ENCODE measurements at regions not wholly inside any gene's neighbourhood (a gene's known extent, or its start where the extent isn't known, plus 50 kb on each side); places are given as distances from the start of the nearest gene placed in this dataset.
A peak's percentile ranks its signal among the peaks of the same experiment; 100 is the strongest.

DNA sequence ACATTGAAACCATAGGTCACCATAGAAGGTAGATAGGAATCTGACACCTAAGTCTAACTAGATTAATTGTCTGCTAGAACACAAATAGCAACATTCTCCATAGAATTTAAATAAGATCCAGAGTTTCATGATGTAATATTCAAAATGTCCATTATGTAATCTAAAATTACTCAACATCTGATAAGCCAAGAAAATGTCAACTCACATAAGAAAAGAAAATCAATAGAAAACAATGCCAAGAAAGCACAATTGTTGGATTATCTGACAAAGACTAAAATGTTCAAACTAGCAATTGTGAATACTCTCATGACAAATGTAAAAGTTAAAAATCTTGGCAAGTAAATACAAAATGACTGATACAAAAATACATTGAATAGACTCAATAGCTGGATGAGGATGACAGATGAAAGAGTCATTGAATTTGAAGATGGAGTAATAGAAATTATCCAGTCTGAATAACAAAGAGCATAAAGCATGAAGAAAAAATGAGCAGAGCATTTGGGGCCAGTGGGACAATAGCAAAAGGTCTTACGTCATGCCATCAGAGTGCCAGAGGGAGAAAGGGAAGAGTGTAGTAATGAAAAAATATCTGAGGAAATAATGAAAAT is 358.6 kb downstream of the METTL4 start:
- no peaks in the 10 kb centered on the region for H3K4me1 ChIP-seq (ENCODE audit: control extremely low read depth in 1 of 4, control insufficient read depth in 4 of 4, insufficient read depth in 4 of 4, low read length in 3 of 4)
- no peaks in the 10 kb centered on the region for H3K27me3 ChIP-seq (replicated peaks in 2 of 5; ENCODE audit: control insufficient read depth in 4 of 5, insufficient read depth in 5 of 5, low read length in 4 of 5)
- H3K36me3 ChIP-seq (ENCODE audit: control insufficient read depth in 4 of 4, insufficient read depth in 4 of 4, low read length in 3 of 4), result no peaks in the 10 kb centered on the region
- H3K27ac ChIP-seq (ENCODE audit: insufficient read depth in 1 of 2, low read depth in 1 of 2, low read length in 2 of 2, poor library complexity in 1 of 2, severe bottlenecking in 2 of 2), result no peak overlapping the region
- H3K9me3 ChIP-seq (ENCODE audit: control extremely low read depth in 1 of 5, control insufficient read depth in 4 of 5, insufficient read depth in 2 of 5, low read depth in 1 of 5, low read length in 4 of 5), result peaks cover 0 to 1% (median 0%) of the 10 kb centered on the region in 5 experiments
- ChIA-PET CTCF (no interaction called here), POLR2A (no interaction called here)
- no CpG with 5 or more reads among the region's 1 CpG for WGBS (ENCODE audit: insufficient coverage)
- no peak overlapping the region for H3K4me3 ChIP-seq (ENCODE audit: control insufficient read depth in 1 of 7, extremely low read depth in 1 of 7, insufficient read depth in 4 of 7, low read depth in 2 of 7, low read length in 6 of 7)
- no peak for DNase-seq

DNA sequence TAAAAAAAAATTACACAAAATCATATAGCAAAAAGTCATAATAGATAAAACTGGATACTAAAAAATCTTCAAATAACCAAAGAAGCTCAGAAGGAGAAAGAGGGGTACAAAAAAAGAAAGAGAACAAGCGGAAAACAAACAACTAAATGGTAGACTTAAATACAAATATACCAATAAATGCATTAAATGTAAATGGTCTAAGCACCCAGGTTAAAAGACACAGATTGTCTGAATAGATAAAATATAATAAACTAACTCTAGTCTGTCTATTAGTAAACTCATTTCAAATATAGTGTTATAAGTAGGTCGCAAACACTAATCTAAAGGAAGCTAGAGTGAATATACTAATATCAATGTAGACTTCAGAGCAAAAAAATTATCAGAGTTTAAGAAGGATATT is 357.4 kb downstream of the METTL4 start:
- Histone ChIP-seq H3K36me3 (ENCODE audit: control insufficient read depth in 4 of 4, insufficient read depth in 4 of 4, low read length in 3 of 4) (no peaks in the 10 kb centered on the region), H3K27ac (ENCODE audit: insufficient read depth in 1 of 2, low read depth in 1 of 2, low read length in 2 of 2, poor library complexity in 1 of 2, severe bottlenecking in 2 of 2) (no peak overlapping the region)
- WGBS (ENCODE audit: insufficient coverage), result no CpG with 5 or more reads among the region's 2 CpGs

DNA sequence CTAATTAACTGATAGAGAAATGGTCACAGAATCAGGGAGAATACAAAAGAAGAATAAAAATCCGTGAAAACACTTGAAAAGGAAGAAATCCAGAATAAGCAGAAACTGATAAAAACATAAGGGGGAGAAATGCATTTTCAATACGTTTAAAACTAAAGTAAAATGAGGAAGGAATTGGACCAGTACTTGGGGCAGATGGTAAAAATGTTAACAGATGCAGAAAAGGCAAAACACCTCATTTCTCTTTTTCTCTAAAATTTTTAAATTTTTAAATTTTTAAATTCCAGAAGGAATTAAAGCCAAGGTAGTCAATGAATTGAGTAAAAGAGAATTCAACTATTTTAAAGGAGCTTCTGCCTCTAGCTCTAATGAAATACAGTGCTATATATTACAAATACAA is 353.9 kb downstream of the METTL4 start:
- H3K27me3 ChIP-seq (replicated peaks in 2 of 5; ENCODE audit: control insufficient read depth in 4 of 5, insufficient read depth in 5 of 5, low read length in 4 of 5), result no peaks in the 10 kb centered on the region
- no peaks in the 10 kb centered on the region for H3K36me3 ChIP-seq (ENCODE audit: control insufficient read depth in 4 of 4, insufficient read depth in 4 of 4, low read length in 3 of 4)
- no peaks in the 10 kb centered on the region for H3K4me1 ChIP-seq (ENCODE audit: control extremely low read depth in 1 of 4, control insufficient read depth in 4 of 4, insufficient read depth in 4 of 4, low read length in 3 of 4)
- H3K9me3 ChIP-seq (ENCODE audit: control extremely low read depth in 1 of 5, control insufficient read depth in 4 of 5, insufficient read depth in 2 of 5, low read depth in 1 of 5, low read length in 4 of 5), result peaks cover 0 to 1% (median 0%) of the 10 kb centered on the region in 5 experiments
- CTCF ChIA-PET, result no interaction called here
- no peak for DNase-seq
- H3K4me3 ChIP-seq (ENCODE audit: control insufficient read depth in 1 of 7, extremely low read depth in 1 of 7, insufficient read depth in 4 of 7, low read depth in 2 of 7, low read length in 6 of 7), result no peak overlapping the region
- WGBS (ENCODE audit: insufficient coverage), result 0% methylated on average over 1 of the region's 2 CpGs
- no peak overlapping the region for H3K27ac ChIP-seq (ENCODE audit: insufficient read depth in 1 of 2, low read depth in 1 of 2, low read length in 2 of 2, poor library complexity in 1 of 2, severe bottlenecking in 2 of 2)
- POLR2A ChIA-PET, result no interaction called here

More for the DNA sequence above, 357.4 kb downstream of the METTL4 start:
- no peak for DNase-seq
- Histone ChIP-seq H3K4me3 (ENCODE audit: control insufficient read depth in 1 of 7, extremely low read depth in 1 of 7, insufficient read depth in 4 of 7, low read depth in 2 of 7, low read length in 6 of 7) (no peak overlapping the region), H3K27me3 (replicated peaks in 2 of 5; ENCODE audit: control insufficient read depth in 4 of 5, insufficient read depth in 5 of 5, low read length in 4 of 5) (no peaks in the 10 kb centered on the region), H3K9me3 (ENCODE audit: control extremely low read depth in 1 of 5, control insufficient read depth in 4 of 5, insufficient read depth in 2 of 5, low read depth in 1 of 5, low read length in 4 of 5) (peaks cover 0 to 1% (median 0%) of the 10 kb centered on the region in 5 experiments), H3K4me1 (ENCODE audit: control extremely low read depth in 1 of 4, control insufficient read depth in 4 of 4, insufficient read depth in 4 of 4, low read length in 3 of 4) (no peaks in the 10 kb centered on the region)
- ChIA-PET POLR2A (no interaction called here), CTCF (no interaction called here)

DNA sequence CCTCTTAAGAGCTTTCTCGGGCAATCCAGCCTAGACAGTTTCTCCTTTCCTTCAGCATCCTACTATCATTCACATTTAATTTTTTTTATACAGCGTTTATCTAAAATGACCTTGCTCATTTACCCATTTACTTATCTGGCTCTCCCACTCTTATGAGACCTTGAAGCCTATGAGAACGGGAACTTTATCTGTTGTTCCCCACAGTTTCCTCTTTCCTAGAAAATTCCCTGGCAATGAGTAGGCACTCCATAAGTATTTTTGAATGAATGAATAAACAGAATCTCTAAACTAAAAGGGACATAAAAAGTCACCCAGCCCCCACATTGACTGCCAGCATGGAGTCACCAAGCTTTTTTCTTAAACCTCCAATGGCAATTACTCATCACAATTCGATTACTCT is 353.2 kb downstream of the METTL4 start:
- no peaks in the 10 kb centered on the region for H3K36me3 ChIP-seq (ENCODE audit: control insufficient read depth in 4 of 4, insufficient read depth in 4 of 4, low read length in 3 of 4)
- ChIA-PET CTCF (no interaction called here), POLR2A (no interaction called here)
- 54% methylated on average over 3 of the region's 4 CpGs for WGBS (ENCODE audit: insufficient coverage)
- no peak overlapping the region for H3K4me3 ChIP-seq (ENCODE audit: control insufficient read depth in 1 of 7, extremely low read depth in 1 of 7, insufficient read depth in 4 of 7, low read depth in 2 of 7, low read length in 6 of 7)
- no peak overlapping the region for H3K27ac ChIP-seq (ENCODE audit: insufficient read depth in 1 of 2, low read depth in 1 of 2, low read length in 2 of 2, poor library complexity in 1 of 2, severe bottlenecking in 2 of 2)
- DNase-seq, result peak in 1 of 3 donors; percentile 20
- H3K4me1 ChIP-seq (ENCODE audit: control extremely low read depth in 1 of 4, control insufficient read depth in 4 of 4, insufficient read depth in 4 of 4, low read length in 3 of 4), result no peaks in the 10 kb centered on the region
- no peaks in the 10 kb centered on the region for H3K27me3 ChIP-seq (replicated peaks in 2 of 5; ENCODE audit: control insufficient read depth in 4 of 5, insufficient read depth in 5 of 5, low read length in 4 of 5)
- peaks cover 0 to 1% (median 0%) of the 10 kb centered on the region in 5 experiments for H3K9me3 ChIP-seq (ENCODE audit: control extremely low read depth in 1 of 5, control insufficient read depth in 4 of 5, insufficient read depth in 2 of 5, low read depth in 1 of 5, low read length in 4 of 5)

DNA sequence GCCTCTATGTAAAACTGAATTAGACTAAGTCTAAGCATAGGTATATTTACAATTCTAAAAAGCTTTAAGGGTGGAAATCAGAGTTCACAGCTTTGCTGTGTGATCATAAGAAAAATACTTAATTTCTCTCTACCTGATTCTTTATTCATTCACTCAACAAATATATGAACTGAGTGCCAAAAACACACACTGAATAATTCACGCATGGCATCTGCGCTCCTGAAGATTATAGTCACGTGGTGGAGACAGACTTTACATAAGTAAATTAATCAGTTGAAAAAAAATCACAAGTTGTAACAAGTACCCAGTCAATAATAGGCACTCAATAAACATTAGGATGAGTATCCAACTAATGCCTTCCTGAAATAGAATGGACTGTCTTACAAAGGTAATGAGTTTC is 351.6 kb downstream of the METTL4 start:
- ChIA-PET POLR2A (no interaction called here), CTCF (no interaction called here)
- Histone ChIP-seq H3K9me3 (ENCODE audit: control extremely low read depth in 1 of 5, control insufficient read depth in 4 of 5, insufficient read depth in 2 of 5, low read depth in 1 of 5, low read length in 4 of 5) (no peaks in the 10 kb centered on the region), H3K27me3 (replicated peaks in 2 of 5; ENCODE audit: control insufficient read depth in 4 of 5, insufficient read depth in 5 of 5, low read length in 4 of 5) (no peaks in the 10 kb centered on the region), H3K4me3 (ENCODE audit: control insufficient read depth in 1 of 7, extremely low read depth in 1 of 7, insufficient read depth in 4 of 7, low read depth in 2 of 7, low read length in 6 of 7) (no peak overlapping the region), H3K27ac (ENCODE audit: insufficient read depth in 1 of 2, low read depth in 1 of 2, low read length in 2 of 2, poor library complexity in 1 of 2, severe bottlenecking in 2 of 2) (no peak overlapping the region), H3K36me3 (ENCODE audit: control insufficient read depth in 4 of 4, insufficient read depth in 4 of 4, low read length in 3 of 4) (no peaks in the 10 kb centered on the region), H3K4me1 (ENCODE audit: control extremely low read depth in 1 of 4, control insufficient read depth in 4 of 4, insufficient read depth in 4 of 4, low read length in 3 of 4) (no peaks in the 10 kb centered on the region)
- no peak for DNase-seq
- WGBS (ENCODE audit: insufficient coverage), result 100% methylated on average over 1 of the region's 3 CpGs

DNA sequence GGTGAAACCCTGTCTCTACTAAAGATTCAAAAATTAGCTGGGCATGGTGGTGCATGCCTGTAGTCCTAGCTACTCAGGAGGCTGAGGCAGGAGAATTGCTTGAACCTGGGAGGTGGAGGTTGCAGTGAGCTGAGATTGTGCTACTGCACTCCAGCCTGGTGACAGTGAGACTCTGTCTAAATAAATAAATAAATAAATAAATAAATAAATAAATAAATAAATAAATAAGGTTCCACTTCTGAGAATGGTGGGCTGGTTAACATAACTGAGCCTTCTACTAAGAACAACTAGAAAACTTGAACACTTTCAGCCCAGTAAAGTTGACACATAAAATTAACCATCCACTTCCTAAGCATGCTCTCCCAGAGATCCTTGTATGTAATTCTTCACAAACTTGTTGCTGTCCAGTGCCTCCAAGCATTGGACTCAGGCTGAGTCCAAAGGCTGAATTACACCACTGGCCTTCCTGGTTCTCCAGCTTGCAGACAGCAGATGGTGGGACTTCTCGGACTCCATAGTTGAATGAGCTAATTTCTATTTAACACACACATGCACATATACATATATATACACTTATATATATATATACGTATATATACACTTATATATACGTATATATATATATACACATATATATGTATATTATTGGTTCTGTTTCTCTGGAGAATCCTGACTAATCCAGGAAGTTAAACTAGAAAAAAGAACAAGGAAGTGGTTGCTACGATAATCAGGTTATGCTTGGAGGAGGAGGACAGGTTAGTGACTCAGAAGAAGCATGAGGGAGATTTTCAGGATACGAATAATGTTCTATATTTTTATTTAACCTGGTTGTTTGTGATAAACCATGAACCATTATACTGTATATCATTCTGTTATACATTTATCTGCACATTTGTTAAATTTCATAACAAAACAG is 348.8 kb downstream of the METTL4 start:
- Histone ChIP-seq H3K4me1 (ENCODE audit: control extremely low read depth in 1 of 4, control insufficient read depth in 4 of 4, insufficient read depth in 4 of 4, low read length in 3 of 4) (no peaks in the 10 kb centered on the region), H3K9me3 (ENCODE audit: control extremely low read depth in 1 of 5, control insufficient read depth in 4 of 5, insufficient read depth in 2 of 5, low read depth in 1 of 5, low read length in 4 of 5) (no peaks in the 10 kb centered on the region), H3K36me3 (ENCODE audit: control insufficient read depth in 4 of 4, insufficient read depth in 4 of 4, low read length in 3 of 4) (no peaks in the 10 kb centered on the region), H3K27ac (ENCODE audit: insufficient read depth in 1 of 2, low read depth in 1 of 2, low read length in 2 of 2, poor library complexity in 1 of 2, severe bottlenecking in 2 of 2) (no peak overlapping the region), H3K27me3 (replicated peaks in 2 of 5; ENCODE audit: control insufficient read depth in 4 of 5, insufficient read depth in 5 of 5, low read length in 4 of 5) (no peaks in the 10 kb centered on the region), H3K4me3 (ENCODE audit: control insufficient read depth in 1 of 7, extremely low read depth in 1 of 7, insufficient read depth in 4 of 7, low read depth in 2 of 7, low read length in 6 of 7) (no peak overlapping the region)
- ChIA-PET POLR2A (no interaction called here), CTCF (interaction anchor here (1.3 to 2.2 kb wide), 2 partner anchors 18 to 1359 kb away, joined by 3 to 7 read pairs; no protein-coding TSS in a partner anchor)
- no peak for DNase-seq
- WGBS (ENCODE audit: insufficient coverage), result 0% methylated on average over 1 of the region's 5 CpGs

DNA sequence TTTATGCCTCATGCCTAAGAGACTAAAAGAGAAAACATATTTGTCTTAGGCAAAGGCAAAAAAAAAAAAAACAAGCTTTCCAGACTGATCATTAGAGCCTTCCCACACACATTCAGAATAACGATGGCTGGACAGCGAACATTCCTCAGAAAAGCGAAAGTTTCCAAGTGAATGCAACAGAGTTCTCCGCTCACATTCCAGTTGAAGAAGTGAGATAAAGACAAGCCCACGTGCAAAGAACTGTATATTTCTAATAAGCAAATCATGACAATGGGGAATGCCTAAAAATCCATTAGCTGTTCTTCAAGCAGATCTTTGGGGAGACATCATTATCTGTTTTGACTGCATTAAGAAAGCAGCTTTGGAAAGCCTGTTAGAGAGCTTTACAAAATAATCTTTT is 347.9 kb downstream of the METTL4 start:
- no peak overlapping the region for H3K27ac ChIP-seq (ENCODE audit: insufficient read depth in 1 of 2, low read depth in 1 of 2, low read length in 2 of 2, poor library complexity in 1 of 2, severe bottlenecking in 2 of 2)
- no peaks in the 10 kb centered on the region for H3K27me3 ChIP-seq (replicated peaks in 2 of 5; ENCODE audit: control insufficient read depth in 4 of 5, insufficient read depth in 5 of 5, low read length in 4 of 5)
- H3K4me1 ChIP-seq (ENCODE audit: control extremely low read depth in 1 of 4, control insufficient read depth in 4 of 4, insufficient read depth in 4 of 4, low read length in 3 of 4), result no peaks in the 10 kb centered on the region
- no peak overlapping the region for H3K4me3 ChIP-seq (ENCODE audit: control insufficient read depth in 1 of 7, extremely low read depth in 1 of 7, insufficient read depth in 4 of 7, low read depth in 2 of 7, low read length in 6 of 7)
- ChIA-PET POLR2A (no interaction called here), CTCF (interaction anchor here (1.3 to 2.2 kb wide), 5 partner anchors 13 to 1359 kb away, joined by 3 to 7 read pairs (median 3); no protein-coding TSS in a partner anchor)
- H3K9me3 ChIP-seq (ENCODE audit: control extremely low read depth in 1 of 5, control insufficient read depth in 4 of 5, insufficient read depth in 2 of 5, low read depth in 1 of 5, low read length in 4 of 5), result no peaks in the 10 kb centered on the region
- H3K36me3 ChIP-seq (ENCODE audit: control insufficient read depth in 4 of 4, insufficient read depth in 4 of 4, low read length in 3 of 4), result no peaks in the 10 kb centered on the region
- no peak for DNase-seq
- WGBS (ENCODE audit: insufficient coverage), result 98% methylated on average over 5 of the region's 5 CpGs
